Osteocyte (in vitro differentiated cells): ENCODE measurements at regions not wholly inside any gene's neighbourhood (a gene's known extent, or its start where the extent isn't known, plus 50 kb on each side); places are given as distances from the start of the nearest gene placed in this dataset.

Experiments
- DNase-seq: peaks from one replicate; pipeline ENCODE4 v3.0.0; 2021; ENCODE audit warnings: mixed read lengths; ENCODE audit not compliant: unreplicated experiment; ENCODE audit errors: extremely low spot score
- H3K27ac Mint-ChIP-seq: one replicate; pipeline ENCODE4 v1.8.0; 2021; ENCODE audit warnings: mild to moderate bottlenecking, mixed read lengths; ENCODE audit not compliant: unreplicated experiment
- H3K27me3 Mint-ChIP-seq: one replicate; pipeline ENCODE4 v1.8.0; 2021; ENCODE audit warnings: mixed read lengths; ENCODE audit not compliant: unreplicated experiment
- H3K36me3 Mint-ChIP-seq: one replicate; pipeline ENCODE4 v1.8.0; 2021; ENCODE audit warnings: mixed read lengths; ENCODE audit not compliant: unreplicated experiment
- H3K4me1 Mint-ChIP-seq: one replicate; pipeline ENCODE4 v1.8.0; 2021; ENCODE audit warnings: mixed read lengths; ENCODE audit not compliant: unreplicated experiment
- H3K4me3 Mint-ChIP-seq: one replicate; pipeline ENCODE4 v1.8.0; 2021; ENCODE audit warnings: mild to moderate bottlenecking, moderate library complexity, mixed read lengths; ENCODE audit not compliant: unreplicated experiment
- H3K9me3 Mint-ChIP-seq: one replicate; pipeline ENCODE4 v1.8.0; 2021; ENCODE audit warnings: mixed read lengths; ENCODE audit not compliant: unreplicated experiment
- CTCF ChIP-seq: fragments of 200-600 bp; sonication (generic); IDR thresholded peaks from 2 replicates; pipeline ENCODE4 v1.5.0; 2021; ENCODE audit warnings: antibody characterized with exemption, mild to moderate bottlenecking, moderate library complexity

GRCh38 chr10:14468023-14468441 lies 137.3 kb upstream of the FRMD4A start:
- H3K9me3 Mint-ChIP-seq, result peaks cover 4% of the 10 kb centered on the region
- no peak for TF ChIP-seq CTCF
- no peak overlapping the region for H3K27ac Mint-ChIP-seq
- DNase-seq, result no peak
- H3K36me3 Mint-ChIP-seq, result peaks cover 11% of the 10 kb centered on the region
- peaks cover 24% of the 10 kb centered on the region for H3K4me1 Mint-ChIP-seq
- no peaks in the 10 kb centered on the region for H3K27me3 Mint-ChIP-seq
- no peak overlapping the region for H3K4me3 Mint-ChIP-seq

DNA sequence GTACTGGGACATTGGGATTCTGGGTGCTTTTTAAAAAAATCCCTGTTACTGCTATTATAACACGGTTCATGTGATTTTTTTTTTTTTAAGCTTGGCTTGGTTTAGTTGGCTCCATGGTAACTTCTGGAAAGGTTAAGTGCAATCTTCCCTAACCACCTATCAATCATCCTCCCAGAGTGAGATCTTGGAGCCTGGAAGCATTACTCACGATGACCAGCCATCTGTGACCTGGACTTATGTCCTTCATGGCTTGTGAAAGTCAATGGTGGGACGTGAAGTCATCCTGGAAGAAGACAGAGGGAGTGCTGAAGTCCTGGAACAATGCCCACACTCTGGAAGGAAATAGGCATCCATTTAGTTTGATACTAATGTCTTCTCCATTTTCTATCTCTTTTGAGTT lies 135.5 kb upstream of the FRMD4A start:
- Mint-ChIP-seq H3K27ac (peak overlapping the region; percentile 31), H3K4me3 (no peak overlapping the region), H3K36me3 (peaks cover 9% of the 10 kb centered on the region), H3K27me3 (no peaks in the 10 kb centered on the region), H3K4me1 (peaks cover 12% of the 10 kb centered on the region), H3K9me3 (peaks cover 4% of the 10 kb centered on the region)
- DNase-seq, result no peak
- TF ChIP-seq CTCF, result no peak

GRCh38 chr10:14460447-14460846 lies 129.7 kb upstream of the FRMD4A start:
- Mint-ChIP-seq H3K36me3 (peaks cover 4% of the 10 kb centered on the region), H3K4me3 (no peak overlapping the region), H3K27me3 (no peaks in the 10 kb centered on the region), H3K9me3 (peaks cover 11% of the 10 kb centered on the region), H3K27ac (no peak overlapping the region), H3K4me1 (peaks cover 14% of the 10 kb centered on the region)
- no peak for DNase-seq
- no peak for TF ChIP-seq CTCF

DNA sequence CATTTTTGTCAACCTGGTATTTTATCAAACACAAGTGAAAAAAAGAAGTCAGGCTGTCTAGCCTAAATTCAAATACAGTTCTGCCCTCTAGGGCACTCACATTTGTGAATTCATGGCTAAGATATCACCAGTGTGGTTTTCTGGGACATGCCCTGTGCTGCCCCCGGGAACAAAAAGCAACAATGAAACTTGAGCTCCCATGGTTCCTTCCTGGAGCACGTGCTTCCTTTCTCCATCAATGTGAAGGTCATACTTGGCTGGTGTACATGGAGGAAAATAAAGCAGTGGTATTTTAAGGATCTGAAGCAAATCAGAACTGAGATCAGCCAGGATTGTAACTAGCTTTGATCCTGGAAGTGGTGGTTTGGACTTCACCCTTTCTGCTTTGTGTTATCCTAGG lies 128.9 kb upstream of the FRMD4A start:
- no peak overlapping the region for H3K4me3 Mint-ChIP-seq

DNA sequence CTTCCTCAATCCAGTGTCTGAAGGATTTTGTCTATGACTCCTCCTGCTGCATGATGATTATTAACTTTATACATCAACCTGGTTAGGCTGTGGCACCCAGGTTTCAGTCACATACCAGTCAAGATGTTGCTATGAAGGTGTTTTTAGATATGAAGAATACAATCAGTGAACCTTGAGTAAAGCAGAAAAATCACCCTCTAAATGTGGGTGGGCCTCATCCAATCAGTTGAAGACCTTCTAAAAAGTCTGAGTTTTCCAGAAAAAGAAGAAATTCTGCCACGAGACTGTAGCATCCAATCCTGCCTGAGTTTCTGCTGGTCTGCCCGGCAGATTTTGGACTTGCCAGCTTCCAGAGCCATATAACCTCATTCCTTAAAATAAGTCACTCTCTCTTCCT lies 126.1 kb upstream of the FRMD4A start:
- Mint-ChIP-seq H3K27ac (no peak overlapping the region), H3K4me3 (no peak overlapping the region), H3K36me3 (no peaks in the 10 kb centered on the region), H3K9me3 (peaks cover 9% of the 10 kb centered on the region), H3K27me3 (no peaks in the 10 kb centered on the region), H3K4me1 (peaks cover 14% of the 10 kb centered on the region)
- no peak for TF ChIP-seq CTCF
- no peak for DNase-seq

More for the DNA sequence above, 128.9 kb upstream of the FRMD4A start:
- DNase-seq, result no peak
- Mint-ChIP-seq H3K9me3 (peaks cover 11% of the 10 kb centered on the region), H3K27me3 (no peaks in the 10 kb centered on the region), H3K27ac (peak overlapping the region; percentile 52), H3K36me3 (peaks cover 4% of the 10 kb centered on the region), H3K4me1 (peaks cover 14% of the 10 kb centered on the region)
- no peak for TF ChIP-seq CTCF
